ENCODE measurements at regions not wholly inside any gene's neighbourhood (a gene's known extent, or its start where the extent isn't known, plus 50 kb on each side); places are given as distances from the start of the nearest gene placed in this dataset.
"Not testable (repeated sequence)": the region's sequence is repeated elsewhere in the genome, so short reads cannot be mapped to it uniquely, and the experiment has no call there.

GRCh38 chr18:49731860-49732311 is 81.4 kb downstream of the ACAA2 start:
- Mint-ChIP-seq H3K27ac (no peak overlapping the region), H3K4me1 (no peaks in the 10 kb centered on the region), H3K27me3 (peaks cover 21% of the 10 kb centered on the region), H3K4me3 (no peak overlapping the region), H3K36me3 (ENCODE audit: low read depth) (no peaks in the 10 kb centered on the region)
- DNase-seq (no peak), ATAC-seq (no peak)
- H3K9me3 ChIP-seq (ENCODE audit: control insufficient read depth, low read length, poor library complexity, severe bottlenecking), result no peaks in the 10 kb centered on the region

GRCh38 chr18:49731421-49731841 is 81.9 kb downstream of the ACAA2 start:
- H3K27me3 Mint-ChIP-seq, result peaks cover 21% of the 10 kb centered on the region
- no peak overlapping the region for H3K27ac Mint-ChIP-seq
- DNase-seq, result no peak
- no peak for ATAC-seq
- no peak overlapping the region for H3K4me3 Mint-ChIP-seq
- no peaks in the 10 kb centered on the region for H3K9me3 ChIP-seq (ENCODE audit: control insufficient read depth, low read length, poor library complexity, severe bottlenecking)
- H3K4me1 Mint-ChIP-seq, result no peaks in the 10 kb centered on the region
- H3K36me3 Mint-ChIP-seq (ENCODE audit: low read depth), result no peaks in the 10 kb centered on the region

GRCh38 chr18:49730951-49731391 is 82.4 kb downstream of the ACAA2 start:
- no peaks in the 10 kb centered on the region for H3K9me3 ChIP-seq (ENCODE audit: control insufficient read depth, low read length, poor library complexity, severe bottlenecking)
- no peak overlapping the region for H3K27ac Mint-ChIP-seq
- DNase-seq (no peak), ATAC-seq (no peak)
- H3K27me3 Mint-ChIP-seq, result peaks cover 23% of the 10 kb centered on the region
- H3K4me1 Mint-ChIP-seq, result no peaks in the 10 kb centered on the region
- H3K4me3 Mint-ChIP-seq, result no peak overlapping the region
- H3K36me3 Mint-ChIP-seq (ENCODE audit: low read depth), result no peaks in the 10 kb centered on the region

- DNase-seq, result no peak
- H3K27me3 Mint-ChIP-seq, result peaks cover 32% of the 10 kb centered on the region
- no peak overlapping the region for H3K4me3 Mint-ChIP-seq
- no peaks in the 10 kb centered on the region for H3K9me3 ChIP-seq (ENCODE audit: control insufficient read depth, low read length, poor library complexity, severe bottlenecking)
- no peak for ATAC-seq
- no peak overlapping the region for H3K27ac Mint-ChIP-seq
- H3K36me3 Mint-ChIP-seq (ENCODE audit: low read depth), result no peaks in the 10 kb centered on the region
- H3K4me1 Mint-ChIP-seq, result peaks cover 1% of the 10 kb centered on the region
Measured at GRCh38 chr18:49728542-49728941, 84.8 kb downstream of the ACAA2 start.

GRCh38 chr18:49727816-49728215 is 85.5 kb downstream of the ACAA2 start:
- no peak for ATAC-seq

GRCh38 chr18:49726675-49726963 is 86.7 kb downstream of the ACAA2 start:
- Mint-ChIP-seq H3K4me3 (no peak overlapping the region), H3K27me3 (peaks cover 43% of the 10 kb centered on the region), H3K36me3 (ENCODE audit: low read depth) (no peaks in the 10 kb centered on the region), H3K27ac (no peak overlapping the region), H3K4me1 (peaks cover 6% of the 10 kb centered on the region)
- H3K9me3 ChIP-seq (ENCODE audit: control insufficient read depth, low read length, poor library complexity, severe bottlenecking), result no peaks in the 10 kb centered on the region
- ATAC-seq (no peak), DNase-seq (no peak)

More at GRCh38 chr18:49727816-49728215, 85.5 kb downstream of the ACAA2 start:
- DNase-seq, result no peak
- peaks cover 4% of the 10 kb centered on the region for H3K4me1 Mint-ChIP-seq
- no peak overlapping the region for H3K4me3 Mint-ChIP-seq
- H3K27ac Mint-ChIP-seq, result no peak overlapping the region
- H3K36me3 Mint-ChIP-seq (ENCODE audit: low read depth), result no peaks in the 10 kb centered on the region
- H3K9me3 ChIP-seq (ENCODE audit: control insufficient read depth, low read length, poor library complexity, severe bottlenecking), result no peaks in the 10 kb centered on the region
- peaks cover 33% of the 10 kb centered on the region for H3K27me3 Mint-ChIP-seq

- H3K27me3 Mint-ChIP-seq, result peaks cover 43% of the 10 kb centered on the region
- no peak overlapping the region for H3K27ac Mint-ChIP-seq
- no peak for ATAC-seq
- no peaks in the 10 kb centered on the region for H3K36me3 Mint-ChIP-seq (ENCODE audit: low read depth)
- no peaks in the 10 kb centered on the region for H3K9me3 ChIP-seq (ENCODE audit: control insufficient read depth, low read length, poor library complexity, severe bottlenecking)
- H3K4me3 Mint-ChIP-seq, result no peak overlapping the region
- H3K4me1 Mint-ChIP-seq, result peaks cover 6% of the 10 kb centered on the region
- DNase-seq, result no peak
Measured at GRCh38 chr18:49725809-49726674, 87.3 kb downstream of the ACAA2 start.

- Mint-ChIP-seq H3K36me3 (ENCODE audit: low read depth) (no peaks in the 10 kb centered on the region), H3K27ac (no peak overlapping the region), H3K4me1 (peaks cover 6% of the 10 kb centered on the region), H3K27me3 (peaks cover 42% of the 10 kb centered on the region), H3K4me3 (no peak overlapping the region)
- DNase-seq (no peak), ATAC-seq (no peak)
- H3K9me3 ChIP-seq (ENCODE audit: control insufficient read depth, low read length, poor library complexity, severe bottlenecking), result no peaks in the 10 kb centered on the region
Measured at GRCh38 chr18:49723648-49724180, 89.6 kb downstream of the ACAA2 start.

GRCh38 chr18:49722477-49722876 is 90.9 kb downstream of the ACAA2 start:
- H3K4me1 Mint-ChIP-seq, result peaks cover 6% of the 10 kb centered on the region
- H3K36me3 Mint-ChIP-seq (ENCODE audit: low read depth), result no peaks in the 10 kb centered on the region
- H3K27me3 Mint-ChIP-seq, result peaks cover 38% of the 10 kb centered on the region
- no peak for ATAC-seq
- no peak for DNase-seq
- no peak overlapping the region for H3K4me3 Mint-ChIP-seq
- H3K9me3 ChIP-seq (ENCODE audit: control insufficient read depth, low read length, poor library complexity, severe bottlenecking), result no peaks in the 10 kb centered on the region
- no peak overlapping the region for H3K27ac Mint-ChIP-seq

GRCh38 chr18:49721981-49722380 is 91.4 kb downstream of the ACAA2 start:
- ATAC-seq, result no peak
- Mint-ChIP-seq H3K27me3 (peaks cover 37% of the 10 kb centered on the region), H3K4me3 (no peak overlapping the region), H3K36me3 (ENCODE audit: low read depth) (no peaks in the 10 kb centered on the region), H3K4me1 (peaks cover 6% of the 10 kb centered on the region), H3K27ac (no peak overlapping the region)
- H3K9me3 ChIP-seq (ENCODE audit: control insufficient read depth, low read length, poor library complexity, severe bottlenecking), result no peaks in the 10 kb centered on the region
- DNase-seq, result no peak

GRCh38 chr18:49720944-49721343 is 92.4 kb downstream of the ACAA2 start:
- not testable (repeated sequence) for DNase-seq; H3K4me1 Mint-ChIP-seq; H3K9me3 ChIP-seq (ENCODE audit: control insufficient read depth, low read length, poor library complexity, severe bottlenecking); H3K27ac Mint-ChIP-seq; ATAC-seq; H3K4me3 Mint-ChIP-seq; H3K36me3 Mint-ChIP-seq (ENCODE audit: low read depth)
- H3K27me3 Mint-ChIP-seq, result peaks cover 27% of the 10 kb centered on the region

- H3K9me3 ChIP-seq (ENCODE audit: control insufficient read depth, low read length, poor library complexity, severe bottlenecking), result no peaks in the 10 kb centered on the region
- Mint-ChIP-seq H3K27me3 (peaks cover 10% of the 10 kb centered on the region), H3K36me3 (ENCODE audit: low read depth) (no peaks in the 10 kb centered on the region), H3K4me1 (peaks cover 1% of the 10 kb centered on the region), H3K27ac (no peak overlapping the region), H3K4me3 (no peak overlapping the region)
- DNase-seq (no peak), ATAC-seq (no peak)
Measured at GRCh38 chr18:49717617-49718016, 95.7 kb downstream of the ACAA2 start.

GRCh38 chr18:49716035-49716434 is 97.3 kb downstream of the ACAA2 start:
- ATAC-seq, result no peak
- H3K27me3 Mint-ChIP-seq, result no peaks in the 10 kb centered on the region
- H3K4me1 Mint-ChIP-seq, result no peaks in the 10 kb centered on the region
- DNase-seq, result no peak
- H3K9me3 ChIP-seq (ENCODE audit: control insufficient read depth, low read length, poor library complexity, severe bottlenecking), result no peaks in the 10 kb centered on the region
- H3K36me3 Mint-ChIP-seq (ENCODE audit: low read depth), result no peaks in the 10 kb centered on the region
- no peak overlapping the region for H3K27ac Mint-ChIP-seq
- H3K4me3 Mint-ChIP-seq, result no peak overlapping the region

- Mint-ChIP-seq H3K27ac (no peak overlapping the region), H3K27me3 (peaks cover 2% of the 10 kb centered on the region), H3K36me3 (ENCODE audit: low read depth) (no peaks in the 10 kb centered on the region), H3K4me1 (peaks cover 2% of the 10 kb centered on the region), H3K4me3 (no peak overlapping the region)
- H3K9me3 ChIP-seq (ENCODE audit: control insufficient read depth, low read length, poor library complexity, severe bottlenecking), result no peaks in the 10 kb centered on the region
- no peak for DNase-seq
- no peak for ATAC-seq
Measured at GRCh38 chr18:49709347-49709690, 104.0 kb downstream of the ACAA2 start.

Measured in T-helper 17 cell (primary cell).